Ascending aorta (tissue), 2 donors: ENCODE measurements at regions not wholly inside any gene's neighbourhood (a gene's known extent, or its start where the extent isn't known, plus 50 kb on each side); places are given as distances from the start of the nearest gene placed in this dataset.

ENCODE experiments used
- DNase-seq, 2 donors: peaks; one replicate each; pipeline ENCODE4 v3.0.0-alpha.2; 2019; ENCODE audit warnings: low spot score in 2 of 2
- H3K27ac ChIP-seq, 2 donors: fragments of 200-600 bp; sonication (generic); one replicate each; pipeline ENCODE4 v1.5.1; 2016 to 2017; ENCODE audit warnings: mild to moderate bottlenecking in 1 of 2
- H3K27me3 ChIP-seq: fragments of 200-600 bp; sonication (generic); one replicate; pipeline ENCODE4 v1.5.1; 2017
- H3K36me3 ChIP-seq, 2 donors: fragments of 200-600 bp; sonication (generic); one replicate each; pipeline ENCODE4 v1.5.1; 2016
- H3K4me1 ChIP-seq, 2 donors: fragments of 200-600 bp; sonication (generic); one replicate each; pipeline ENCODE4 v1.5.1; 2016 to 2017; ENCODE audit warnings: mild to moderate bottlenecking in 1 of 2
- H3K4me3 ChIP-seq, 2 donors: fragments of 200-600 bp; sonication (generic); one replicate each; pipeline ENCODE4 v1.5.1; 2016 to 2017; ENCODE audit warnings: mild to moderate bottlenecking in 1 of 2
- H3K9me3 ChIP-seq, 2 donors: fragments of 200-600 bp; sonication (generic); one replicate each; pipeline ENCODE4 v1.5.1; 2016
- intact Hi-C: fragments of 100-400 bp; cut with DNase I; formaldehyde crosslinking; loops from one replicate; pipeline ENCODE4 v1.15.1; 2023
- TF ChIP-seq, protein P1 (sequence below), 3 experiments: fragments of 200-600 bp in 2 of 3; fragments of 450-650 bp in 1 of 3; sonication (generic) in 2 of 3; IDR thresholded peaks; one replicate each; pipeline ENCODE4 v1.5.1; 2016 to 2019; ENCODE audit warnings: antibody characterized with exemption in 3 of 3, mild to moderate bottlenecking in 1 of 3, moderate library complexity in 1 of 3

- no peaks in the 10 kb centered on the region for H3K36me3 ChIP-seq
- no peak for DNase-seq
- no peak overlapping the region for H3K4me3 ChIP-seq
- no peak overlapping the region for H3K27ac ChIP-seq
- TF ChIP-seq, protein P1, sequence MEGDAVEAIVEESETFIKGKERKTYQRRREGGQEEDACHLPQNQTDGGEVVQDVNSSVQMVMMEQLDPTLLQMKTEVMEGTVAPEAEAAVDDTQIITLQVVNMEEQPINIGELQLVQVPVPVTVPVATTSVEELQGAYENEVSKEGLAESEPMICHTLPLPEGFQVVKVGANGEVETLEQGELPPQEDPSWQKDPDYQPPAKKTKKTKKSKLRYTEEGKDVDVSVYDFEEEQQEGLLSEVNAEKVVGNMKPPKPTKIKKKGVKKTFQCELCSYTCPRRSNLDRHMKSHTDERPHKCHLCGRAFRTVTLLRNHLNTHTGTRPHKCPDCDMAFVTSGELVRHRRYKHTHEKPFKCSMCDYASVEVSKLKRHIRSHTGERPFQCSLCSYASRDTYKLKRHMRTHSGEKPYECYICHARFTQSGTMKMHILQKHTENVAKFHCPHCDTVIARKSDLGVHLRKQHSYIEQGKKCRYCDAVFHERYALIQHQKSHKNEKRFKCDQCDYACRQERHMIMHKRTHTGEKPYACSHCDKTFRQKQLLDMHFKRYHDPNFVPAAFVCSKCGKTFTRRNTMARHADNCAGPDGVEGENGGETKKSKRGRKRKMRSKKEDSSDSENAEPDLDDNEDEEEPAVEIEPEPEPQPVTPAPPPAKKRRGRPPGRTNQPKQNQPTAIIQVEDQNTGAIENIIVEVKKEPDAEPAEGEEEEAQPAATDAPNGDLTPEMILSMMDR (IDR thresholded peaks at IDR 0.05) = no peak
- H3K27me3 ChIP-seq = no peaks in the 10 kb centered on the region
- H3K9me3 ChIP-seq = peaks cover 0 to 7% of the 10 kb centered on the region in 2 donors
- intact Hi-C loops = no loop called here
- no peaks in the 10 kb centered on the region for H3K4me1 ChIP-seq
Observed at GRCh38 chr2:125070726-125071505, 1045.8 kb downstream of the CNTNAP5 start.

GRCh38 chr2:125073440-125073839, 1048.4 kb downstream of the CNTNAP5 start:
- intact Hi-C loops = no loop called here
- Histone ChIP-seq H3K4me1 (no peaks in the 10 kb centered on the region), H3K36me3 (no peaks in the 10 kb centered on the region), H3K9me3 (peaks cover 0 to 7% of the 10 kb centered on the region in 2 donors), H3K4me3 (no peak overlapping the region), H3K27me3 (no peaks in the 10 kb centered on the region), H3K27ac (no peak overlapping the region)
- DNase-seq = no peak
- TF ChIP-seq, protein P1 (IDR thresholded peaks at IDR 0.05) = no peak

GRCh38 chr2:125085904-125086303, 1060.8 kb downstream of the CNTNAP5 start:
- TF ChIP-seq, protein P1 (IDR thresholded peaks at IDR 0.05) = no peak
- Histone ChIP-seq H3K9me3 (no peaks in the 10 kb centered on the region), H3K4me1 (no peaks in the 10 kb centered on the region), H3K27me3 (no peaks in the 10 kb centered on the region), H3K27ac (no peak overlapping the region), H3K36me3 (no peaks in the 10 kb centered on the region), H3K4me3 (no peak overlapping the region)
- no peak for DNase-seq
- intact Hi-C loops = no loop called here

- Histone ChIP-seq H3K9me3 (no peaks in the 10 kb centered on the region), H3K4me3 (no peak overlapping the region), H3K27me3 (no peaks in the 10 kb centered on the region), H3K4me1 (no peaks in the 10 kb centered on the region), H3K27ac (no peak overlapping the region), H3K36me3 (no peaks in the 10 kb centered on the region)
- TF ChIP-seq, protein P1 (IDR thresholded peaks at IDR 0.05) = no peak
- intact Hi-C loops = no loop called here
- no peak for DNase-seq
Observed at GRCh38 chr2:125086313-125087184, 1061.5 kb downstream of the CNTNAP5 start.

GRCh38 chr2:125092276-125093009, 1067.4 kb downstream of the CNTNAP5 start:
- intact Hi-C loops = no loop called here
- no peak for DNase-seq
- TF ChIP-seq, protein P1 (IDR thresholded peaks at IDR 0.05) = no peak

More at GRCh38 chr2:125092276-125093009, 1067.4 kb downstream of the CNTNAP5 start:
- H3K4me1 ChIP-seq = no peaks in the 10 kb centered on the region
- H3K4me3 ChIP-seq = no peak overlapping the region
- H3K27me3 ChIP-seq = no peaks in the 10 kb centered on the region
- no peaks in the 10 kb centered on the region for H3K36me3 ChIP-seq
- H3K9me3 ChIP-seq = no peaks in the 10 kb centered on the region
- no peak overlapping the region for H3K27ac ChIP-seq
